Left forelimb (tissue), 1 donor: ENCODE measurements at regions not wholly inside any gene's neighbourhood (a gene's known extent, or its start where the extent isn't known, plus 50 kb on each side); places are given as distances from the start of the nearest gene placed in this dataset.
A peak's percentile ranks its signal among the peaks of the same experiment; 100 is the strongest.
"Not testable (repeated sequence)": the region's sequence is repeated elsewhere in the genome, so short reads cannot be mapped to it uniquely, and the experiment has no call there.

Source experiments
- DNase-seq: peaks from one replicate; pipeline ENCODE4 v3.0.0-alpha.2; 2018; ENCODE audit warnings: low spot score

DNA sequence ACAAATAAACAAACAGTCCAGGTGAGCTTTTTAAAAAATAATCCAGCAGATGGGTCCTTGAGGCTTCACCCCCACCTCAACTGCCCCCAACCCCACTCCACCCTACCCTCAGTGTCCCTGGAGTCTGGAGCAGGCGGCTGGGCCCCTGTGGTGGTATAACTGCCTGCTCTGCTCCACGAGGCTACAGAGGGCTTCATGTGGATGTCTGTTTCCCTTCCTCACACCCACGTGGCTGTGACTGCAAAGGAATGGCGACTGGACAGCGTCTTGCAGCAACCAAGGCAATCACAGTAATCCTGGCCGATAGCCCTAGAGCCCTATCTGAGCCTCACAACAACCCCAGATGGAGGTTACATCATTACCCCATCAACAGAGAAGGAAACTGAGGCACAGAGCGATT, 76.5 kb downstream of the SLC2A10 start:
- DNase-seq: no peak

DNA sequence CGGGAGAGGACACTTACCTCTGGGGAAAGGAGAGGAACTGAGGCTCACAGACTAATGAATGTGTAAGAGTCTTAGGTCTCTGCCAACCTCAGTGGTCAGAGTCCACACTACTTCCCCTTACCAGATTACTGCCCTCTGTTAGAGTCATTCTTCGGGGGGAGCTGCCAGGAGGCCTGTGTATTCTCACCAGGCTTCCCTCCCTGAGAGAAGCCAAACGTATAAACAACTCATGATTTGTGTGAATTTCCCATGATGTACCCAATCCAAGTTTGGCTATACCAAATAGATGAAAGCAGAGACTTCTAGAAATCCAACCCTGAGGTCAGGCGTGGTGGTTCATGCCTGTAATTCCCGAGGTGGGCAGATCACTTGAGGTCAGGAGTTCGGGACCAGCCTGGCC, 77.1 kb downstream of the SLC2A10 start:
- DNase-seq: no peak

DNA sequence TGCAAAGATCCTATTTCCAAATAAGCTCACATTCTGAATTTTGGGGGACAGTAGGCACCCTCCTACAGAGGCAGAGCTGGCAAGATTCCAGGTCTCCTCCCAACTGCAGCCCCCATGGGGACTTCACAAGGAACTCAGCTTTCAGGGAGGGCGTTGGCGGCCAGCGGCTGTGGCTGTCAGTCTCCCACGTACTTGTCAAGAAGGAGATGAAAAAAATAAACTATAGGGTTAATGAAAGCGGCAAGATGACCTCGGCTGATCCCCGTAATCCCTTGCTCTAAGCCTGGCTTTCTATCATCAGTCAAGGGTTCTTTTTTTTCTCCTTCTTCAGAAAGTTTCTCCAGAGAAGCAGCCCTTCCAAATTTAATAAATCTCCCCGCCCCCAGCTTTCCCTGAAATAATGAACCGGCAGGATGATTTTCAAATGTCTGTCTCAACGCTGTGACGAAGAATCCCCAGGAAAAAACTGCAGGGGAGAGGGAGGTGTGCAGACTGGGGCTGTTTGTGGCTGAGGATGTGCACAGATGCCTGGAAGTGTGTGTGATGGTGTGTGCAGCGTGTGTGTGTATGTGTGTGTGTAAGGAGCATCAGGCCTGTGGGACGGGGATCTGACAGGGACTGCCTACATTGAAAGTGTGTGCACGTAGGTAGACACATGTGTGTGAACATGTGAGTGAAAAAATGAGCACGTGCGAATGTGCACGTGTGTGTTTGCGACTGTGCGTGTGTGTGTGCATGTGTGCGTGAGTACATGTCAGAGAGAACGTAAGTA, 78.7 kb downstream of the SLC2A10 start:
- no peak for DNase-seq

DNA sequence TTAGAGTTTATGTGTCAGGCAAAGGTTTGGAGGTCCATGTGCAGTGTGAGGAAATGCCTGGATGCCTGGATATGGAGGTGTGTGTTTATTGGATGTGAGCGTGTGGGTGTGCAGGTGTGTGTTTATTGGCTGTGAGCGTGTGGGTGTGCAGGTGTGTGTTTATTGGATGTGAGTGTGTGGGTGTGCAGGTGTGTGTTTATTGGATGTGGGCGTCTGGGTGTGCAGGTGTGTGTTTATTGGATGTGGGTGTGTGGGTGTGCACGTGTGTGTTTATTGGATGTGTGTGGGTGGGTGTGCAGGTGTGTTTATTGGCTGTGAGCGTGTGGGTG, 79.3 kb downstream of the SLC2A10 start:
- not testable (repeated sequence) for DNase-seq

DNA sequence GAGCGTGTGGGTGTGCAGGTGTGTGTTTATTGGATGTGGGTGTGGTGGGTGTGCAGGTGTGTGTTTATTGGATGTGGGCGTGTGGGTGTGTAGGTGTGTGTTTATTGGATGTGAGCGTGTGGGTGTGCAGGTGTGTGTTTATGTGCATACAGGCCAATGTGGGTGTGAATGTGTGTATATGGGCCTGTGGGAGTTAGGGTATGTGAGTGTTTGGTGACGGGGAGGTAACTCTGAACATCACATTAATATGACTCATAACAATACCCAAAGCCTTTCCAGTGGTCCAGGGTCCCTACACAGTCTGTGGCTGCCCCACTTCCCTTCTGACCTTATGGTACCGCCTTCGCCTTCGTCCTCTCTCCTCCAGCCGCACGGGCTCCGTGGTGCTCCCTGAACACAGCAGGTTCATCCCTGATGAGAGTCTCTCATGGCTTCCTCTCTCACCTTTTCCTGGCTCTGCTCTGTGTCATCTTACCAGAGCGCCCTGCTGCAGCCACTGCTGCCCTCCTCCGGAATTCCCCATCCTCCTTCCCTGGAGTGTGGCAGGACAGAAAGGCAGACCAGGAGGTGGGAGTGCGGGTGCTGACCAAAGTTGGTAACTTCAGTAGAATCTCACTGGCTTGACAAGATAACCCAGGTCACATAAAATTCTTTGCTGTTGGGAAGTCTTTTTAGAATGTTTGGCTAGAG, 80.0 kb downstream of the SLC2A10 start:
- DNase-seq: no peak

DNA sequence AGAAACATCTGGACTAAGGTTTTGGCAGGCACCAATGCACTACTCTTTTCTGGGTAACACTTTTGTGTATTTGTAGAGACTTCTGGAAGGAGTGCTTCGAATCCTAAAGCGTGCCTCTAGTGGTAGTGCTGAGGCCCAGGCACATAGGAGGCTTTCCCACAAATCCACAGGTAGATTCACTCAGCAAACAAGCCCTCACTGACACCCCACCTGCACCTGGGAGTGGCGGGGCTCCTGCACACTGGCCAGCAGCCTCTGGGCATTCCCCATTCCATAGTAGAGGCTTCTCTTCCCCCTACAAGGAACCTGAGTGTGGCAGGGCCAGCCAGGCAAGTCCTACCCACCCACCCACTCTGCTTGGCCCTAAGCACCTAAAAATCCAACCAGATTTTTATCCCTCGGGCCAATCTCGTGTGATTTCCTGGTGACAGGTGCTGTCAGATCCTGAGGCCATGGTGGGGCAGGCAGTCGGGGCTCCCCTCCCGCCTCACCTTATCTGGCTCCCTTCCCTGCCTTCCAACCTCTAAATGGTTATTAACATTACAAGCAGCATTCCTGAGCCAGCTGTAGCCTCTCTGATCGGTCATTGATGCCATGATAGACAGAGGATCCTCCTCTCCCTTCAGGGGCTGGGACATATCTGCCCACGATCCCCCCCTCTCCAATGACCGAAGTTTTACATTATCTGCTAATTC, 82.4 kb downstream of the SLC2A10 start:
- no peak for DNase-seq

DNA sequence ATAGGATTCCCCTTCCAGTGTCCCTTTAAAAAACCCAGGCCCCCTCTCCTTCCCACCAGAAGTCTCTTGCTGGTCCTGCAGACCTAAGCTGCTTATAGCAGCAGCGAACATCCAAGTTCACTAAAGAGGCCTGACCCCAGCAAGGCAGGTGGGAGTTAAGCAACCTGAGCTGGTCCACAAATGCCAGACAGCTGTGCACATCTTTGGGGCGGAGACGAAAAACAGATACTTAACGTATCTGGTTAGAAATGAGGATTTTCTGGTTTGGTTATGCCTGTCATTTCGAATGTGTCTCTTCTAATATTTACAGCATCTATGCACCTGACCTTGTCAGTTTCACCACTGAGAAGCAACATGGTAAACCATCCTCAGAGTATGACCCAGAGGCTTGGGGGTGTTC, 87.8 kb downstream of the SLC2A10 start:
- peak; percentile 51 for DNase-seq

DNA sequence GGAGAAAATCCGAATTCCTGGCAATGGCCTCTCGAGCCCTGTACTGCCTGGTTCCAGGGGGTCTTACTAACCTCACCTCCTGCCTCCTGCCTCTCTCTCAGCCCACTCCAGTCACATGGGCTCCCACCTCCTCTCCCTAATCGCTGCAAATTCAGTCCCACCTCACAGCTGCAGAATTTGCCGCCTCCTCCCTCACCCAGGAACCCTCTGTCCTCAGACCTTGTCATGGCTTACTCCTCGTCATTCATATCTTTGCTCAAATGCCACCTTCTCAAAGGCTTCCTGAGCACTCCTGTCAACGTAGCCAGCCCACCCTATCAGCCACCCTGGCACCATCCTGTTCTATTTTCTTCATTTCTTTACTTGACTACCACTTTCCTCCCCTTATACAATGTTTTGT, 89.0 kb downstream of the SLC2A10 start:
- DNase-seq: peak; percentile 23

DNA sequence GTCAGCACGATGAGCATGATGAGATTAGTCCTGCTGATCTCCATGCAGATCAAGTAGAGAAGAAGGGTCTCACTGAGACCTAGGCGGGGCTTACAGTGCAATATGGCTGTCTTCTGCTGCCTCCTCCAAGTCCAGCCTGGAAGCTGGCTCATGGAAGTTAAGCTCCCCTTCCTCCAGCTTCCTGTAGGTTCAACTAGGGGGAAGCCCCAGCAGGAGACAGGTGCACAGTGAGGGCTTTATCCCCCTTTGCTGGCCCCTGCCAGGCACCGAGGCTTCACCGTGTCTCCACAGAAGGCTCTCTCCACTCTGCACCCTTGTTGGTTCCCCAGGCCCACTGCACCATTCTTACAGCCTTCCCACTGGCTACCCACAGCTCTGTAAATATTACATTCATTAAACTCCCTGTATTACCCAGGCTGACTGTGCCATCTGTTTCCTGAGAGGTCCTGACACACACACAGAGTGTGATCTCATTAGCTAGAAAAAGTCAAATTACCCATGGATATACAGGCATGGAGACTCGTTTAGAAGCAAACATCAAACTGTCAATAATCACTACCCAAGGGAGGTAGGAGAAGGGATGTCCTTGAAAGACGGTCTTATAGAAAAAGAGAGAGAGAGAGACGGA, 90.4 kb downstream of the SLC2A10 start:
- peak; percentile 17 for DNase-seq

DNA sequence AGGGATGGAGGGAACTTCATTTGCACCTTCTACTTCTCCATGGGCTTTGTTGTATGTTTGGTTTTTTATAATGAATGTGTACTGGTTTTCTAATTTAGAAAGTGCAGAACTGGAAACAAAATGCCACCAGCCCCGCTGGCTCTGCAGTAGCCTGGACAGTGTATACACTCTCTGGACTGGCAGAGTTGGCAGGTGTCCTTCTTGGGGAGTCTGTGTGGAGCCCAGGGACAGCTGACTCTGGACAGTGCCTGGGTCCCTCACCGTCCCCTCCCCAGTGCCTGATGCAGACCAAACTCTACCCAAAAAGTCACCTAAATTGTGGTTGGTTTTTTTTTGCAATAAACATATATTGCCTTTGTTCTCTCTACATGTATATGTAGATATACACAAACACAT, 91.0 kb downstream of the SLC2A10 start:
- peak; percentile 37 for DNase-seq

DNA sequence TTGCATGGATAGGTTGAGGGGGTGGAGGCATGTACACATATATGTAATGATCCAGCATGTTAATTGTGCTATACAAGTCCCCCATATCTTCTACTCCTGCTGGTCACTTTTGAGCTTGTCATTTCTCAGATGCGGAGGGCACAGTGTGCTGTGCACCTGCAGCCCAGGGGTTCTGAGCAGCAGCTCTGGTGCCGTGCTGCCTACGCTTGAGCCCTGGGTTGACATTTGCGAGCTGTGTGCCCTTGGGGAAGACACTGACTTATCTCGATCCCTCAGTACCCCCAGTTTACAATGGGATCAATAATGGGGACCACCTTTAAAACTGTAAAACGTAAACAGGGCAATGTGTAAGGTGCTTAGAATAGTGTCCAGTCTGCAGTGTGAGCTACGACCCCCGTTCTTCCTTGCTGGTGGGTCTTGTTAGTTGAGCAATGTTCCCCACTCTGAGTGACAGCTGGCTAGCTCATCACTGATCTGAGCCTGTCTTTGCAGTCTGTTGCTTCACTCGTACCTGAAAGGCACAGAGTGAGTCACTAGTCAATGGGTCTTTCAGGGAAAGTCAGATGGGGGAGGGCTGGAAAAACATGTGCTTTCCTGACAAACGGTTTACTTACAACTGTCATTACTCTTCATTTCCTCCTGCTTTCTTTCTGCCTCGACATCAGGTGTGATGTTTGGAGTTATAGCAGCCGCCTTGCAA, 91.7 kb downstream of the SLC2A10 start:
- DNase-seq: peak; percentile 18

DNA sequence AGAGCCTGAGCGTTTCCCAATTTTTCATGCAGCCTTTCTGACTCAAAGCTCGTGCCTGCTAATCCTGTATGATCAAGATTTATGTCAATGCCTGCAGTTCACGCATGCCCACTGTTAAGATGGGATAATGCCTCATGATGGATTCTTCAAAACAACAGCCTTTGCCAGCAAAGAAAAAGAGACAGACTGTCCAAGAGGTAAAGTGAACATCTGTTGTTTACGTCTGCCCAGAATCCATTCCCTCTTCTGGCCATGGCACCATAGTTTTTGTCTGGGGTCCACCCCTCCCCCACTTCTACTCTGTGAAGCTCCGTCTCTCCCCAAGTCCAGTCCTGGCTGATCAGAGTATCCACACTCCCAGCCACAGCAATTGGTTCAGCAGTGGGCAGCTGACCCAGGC, 91.9 kb upstream of the EYA2 start:
- DNase-seq: peak; percentile 45

DNA sequence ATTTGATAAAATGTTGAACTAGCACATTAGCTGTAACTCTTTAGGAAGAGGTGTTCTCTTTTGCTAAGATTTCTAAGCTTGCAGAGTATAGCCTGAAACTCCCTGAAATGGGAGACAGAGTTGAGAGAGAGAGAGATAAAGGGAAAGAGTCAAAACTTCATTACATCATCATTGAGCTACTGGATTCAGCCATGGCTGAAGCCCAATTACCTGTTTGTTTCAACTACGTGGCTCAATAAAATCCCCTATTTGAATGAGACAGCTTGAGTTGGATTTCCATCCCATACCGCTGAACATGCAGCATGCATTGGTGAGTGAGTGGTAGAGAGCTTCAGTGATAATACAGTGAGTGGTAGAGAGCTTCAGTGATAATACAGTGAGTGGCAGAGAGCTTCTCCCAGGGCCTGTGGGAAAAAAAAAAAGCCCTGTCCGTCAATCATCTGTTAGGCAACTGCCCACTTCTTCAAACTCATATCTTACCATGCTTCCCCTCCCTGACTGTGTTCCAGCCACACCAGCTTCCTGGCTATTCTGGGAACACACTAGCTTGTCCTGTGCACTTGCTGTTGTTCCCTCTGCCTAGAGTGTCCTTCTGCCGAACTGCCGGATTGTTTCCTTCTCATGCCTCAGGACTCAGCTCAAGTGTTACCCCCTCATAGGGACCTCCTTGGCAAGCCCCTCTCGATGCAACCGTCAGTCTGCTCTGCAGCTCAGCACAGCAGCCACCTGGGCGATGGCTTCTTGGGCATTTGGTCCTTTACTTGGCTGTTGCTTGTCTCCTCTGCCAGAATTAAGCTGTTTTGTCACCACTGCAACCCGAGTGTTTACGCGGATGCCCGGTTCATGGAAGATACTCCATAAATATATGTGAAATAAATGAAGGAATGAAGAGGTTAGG, 91.3 kb upstream of the EYA2 start:
- DNase-seq: peak; percentile 25

DNA sequence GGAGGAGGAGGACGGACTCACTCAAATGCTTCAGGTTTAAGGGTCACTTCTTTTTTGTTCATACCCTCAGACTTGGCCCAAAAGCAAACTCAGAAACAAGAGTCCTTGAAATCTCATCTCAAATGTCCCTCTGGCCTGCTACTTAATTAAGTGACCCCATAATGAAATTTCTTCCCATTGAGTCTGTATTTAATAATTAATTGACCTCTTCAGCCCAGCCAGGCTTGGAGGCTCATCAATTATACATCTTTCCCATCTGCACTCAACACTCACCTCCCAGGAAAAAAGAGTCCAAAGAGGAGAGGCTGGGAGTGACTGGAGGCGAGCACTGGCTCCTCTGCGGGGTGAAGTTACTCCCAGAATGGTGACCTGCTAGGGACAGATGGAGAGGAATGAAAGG, 90.5 kb upstream of the EYA2 start:
- peak; percentile 30 for DNase-seq

DNA sequence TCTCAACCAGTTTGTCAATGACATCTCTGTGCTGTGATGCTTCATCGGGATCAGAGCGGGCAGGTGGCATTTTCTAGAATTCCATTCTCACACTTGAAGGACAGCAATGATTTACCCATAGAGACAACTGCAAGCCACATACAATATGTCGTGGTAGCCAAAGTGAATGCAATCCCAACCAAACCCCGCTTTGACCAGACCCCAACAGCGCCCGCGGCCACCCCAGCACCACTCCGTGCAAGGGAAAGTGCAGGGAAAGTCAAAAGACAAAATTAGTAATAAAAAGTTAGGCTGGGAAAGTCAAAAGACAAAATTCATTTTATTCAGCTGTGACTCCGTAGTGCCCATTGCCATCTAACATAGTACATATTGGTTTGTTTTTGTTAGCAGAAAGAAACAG, 88.8 kb upstream of the EYA2 start:
- DNase-seq: no peak

DNA sequence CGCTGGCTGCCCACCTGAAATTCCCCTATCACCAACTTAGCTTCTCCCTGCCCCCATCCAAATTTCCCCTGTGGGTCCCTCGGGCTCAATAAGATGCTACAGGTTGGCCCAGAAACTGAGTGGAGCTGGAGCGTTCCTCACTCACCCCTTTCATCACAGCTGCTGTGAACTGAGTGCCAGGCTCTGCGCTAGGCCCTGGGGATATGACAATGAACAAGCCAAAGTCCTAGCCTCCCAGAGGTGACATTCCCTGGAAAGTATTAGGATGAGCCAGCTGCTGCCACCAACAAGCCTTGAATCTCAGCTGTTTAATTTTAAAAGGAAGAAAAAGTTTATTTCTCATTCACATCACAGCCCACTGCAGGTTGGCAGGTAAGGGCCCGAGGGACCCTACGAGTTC, 86.6 kb upstream of the EYA2 start:
- DNase-seq: no peak

DNA sequence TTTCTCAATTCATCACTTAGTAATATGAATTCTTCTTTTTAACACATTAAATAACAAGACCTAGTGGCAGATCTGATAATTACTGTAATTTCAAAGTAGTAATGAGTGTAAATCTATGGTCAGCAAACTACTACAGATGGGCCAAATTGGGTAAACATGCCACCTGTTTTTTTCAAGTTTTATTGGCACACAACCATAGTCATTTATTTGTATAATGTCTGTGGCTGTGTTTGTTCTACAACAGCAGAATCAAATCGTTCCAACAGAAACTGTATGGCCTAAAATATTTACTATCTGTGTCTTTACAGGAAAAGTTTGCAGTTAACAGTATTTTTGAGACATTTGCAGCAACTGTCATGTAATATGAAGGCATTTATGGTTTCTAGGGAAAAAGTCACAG, 86.1 kb upstream of the EYA2 start:
- no peak for DNase-seq

DNA sequence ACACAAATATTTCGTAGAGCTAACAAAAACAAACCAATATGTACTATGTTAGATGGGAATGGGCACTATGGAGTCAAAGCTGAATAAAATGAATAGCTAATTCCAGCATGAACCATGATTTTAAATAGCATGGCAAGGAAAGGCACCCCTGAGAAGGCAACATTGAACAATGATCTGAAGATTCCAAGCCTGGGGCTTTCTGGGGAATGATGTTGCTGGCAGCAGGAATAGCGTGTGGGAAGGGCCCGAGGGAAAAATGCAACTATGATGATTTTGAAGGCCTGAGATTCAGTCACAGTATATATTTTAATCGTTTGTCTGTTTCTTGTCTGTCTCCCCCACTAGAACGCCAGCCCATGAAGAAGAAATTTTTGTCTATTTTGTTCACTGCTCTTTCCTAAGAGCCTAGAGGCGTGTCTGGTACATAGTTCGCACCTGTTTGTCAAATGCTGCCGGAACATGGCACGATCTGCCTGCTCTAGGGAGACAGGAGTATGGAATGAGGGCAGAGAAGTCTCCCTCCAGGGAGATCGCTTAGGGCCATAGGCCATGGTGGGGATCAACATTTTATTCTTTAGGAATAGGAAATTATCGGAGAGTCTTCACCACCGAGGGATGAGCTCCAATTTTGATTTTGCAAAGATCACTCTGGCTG, 84.8 kb upstream of the EYA2 start:
- DNase-seq: no peak

DNA sequence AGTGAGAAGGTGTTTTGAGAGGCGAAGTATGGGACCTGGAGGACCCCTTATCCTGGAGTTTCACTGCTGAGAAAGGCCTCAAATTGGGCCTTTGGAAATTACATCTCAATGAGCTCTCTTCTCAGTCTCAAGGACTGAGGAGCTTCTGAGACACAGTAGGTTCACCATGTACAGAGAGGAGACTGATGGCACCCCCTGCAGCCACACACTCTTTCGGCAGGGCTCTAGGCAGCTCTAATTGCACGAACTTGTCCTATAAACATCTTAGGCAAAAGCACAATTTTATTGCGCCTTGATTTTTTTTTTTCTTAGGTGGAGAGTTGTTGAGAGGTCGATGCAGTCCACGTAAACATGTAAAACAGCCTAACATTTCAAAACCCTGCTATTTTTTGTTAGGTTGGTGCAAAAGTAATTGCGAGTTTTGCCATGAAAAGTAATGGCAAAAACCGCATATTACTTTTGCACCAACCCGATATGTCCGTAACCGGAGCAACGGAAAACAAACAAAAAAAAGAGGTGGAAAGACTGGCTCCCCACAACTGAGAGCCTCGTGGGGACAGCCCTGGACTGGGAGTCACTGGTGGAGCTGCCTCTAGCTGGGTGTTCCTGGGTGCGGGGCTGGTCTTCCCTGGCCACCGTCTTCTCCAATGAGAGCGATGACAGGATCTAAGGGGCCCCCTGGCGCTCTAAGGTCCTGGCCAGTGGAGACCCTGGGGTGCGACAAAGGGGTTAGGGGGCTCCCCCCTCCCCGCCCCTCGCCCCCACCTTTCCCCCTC, 84.0 kb upstream of the EYA2 start:
- no peak for DNase-seq
